ENCODE measurements at regions not wholly inside any gene's neighbourhood (a gene's known extent, or its start where the extent isn't known, plus 50 kb on each side); places are given as distances from the start of the nearest gene placed in this dataset.

- no peak for DNase-seq (ENCODE audit: low read depth)
- TF ChIP-seq CTCF (IDR thresholded peaks at IDR 0.05; ENCODE audit: low read length, missing control alignments) = no peak
- H3K4me3 ChIP-seq (replicated peaks; ENCODE audit: low read depth, low read length) = no peak overlapping the region
Observed at GRCh38 chr4:41384992-41385391, 128.3 kb downstream of the UCHL1 start.

GRCh38 chr4:41385481-41385880, 128.8 kb downstream of the UCHL1 start:
- no peak for DNase-seq (ENCODE audit: low read depth)
- no peak overlapping the region for H3K4me3 ChIP-seq (replicated peaks; ENCODE audit: low read depth, low read length)
- no peak for TF ChIP-seq CTCF (IDR thresholded peaks at IDR 0.05; ENCODE audit: low read length, missing control alignments)

GRCh38 chr4:41388080-41388479, 131.4 kb downstream of the UCHL1 start:
- DNase-seq (ENCODE audit: low read depth) = no peak
- TF ChIP-seq CTCF (IDR thresholded peaks at IDR 0.05; ENCODE audit: low read length, missing control alignments) = no peak
- H3K4me3 ChIP-seq (replicated peaks; ENCODE audit: low read depth, low read length) = no peak overlapping the region

DNA sequence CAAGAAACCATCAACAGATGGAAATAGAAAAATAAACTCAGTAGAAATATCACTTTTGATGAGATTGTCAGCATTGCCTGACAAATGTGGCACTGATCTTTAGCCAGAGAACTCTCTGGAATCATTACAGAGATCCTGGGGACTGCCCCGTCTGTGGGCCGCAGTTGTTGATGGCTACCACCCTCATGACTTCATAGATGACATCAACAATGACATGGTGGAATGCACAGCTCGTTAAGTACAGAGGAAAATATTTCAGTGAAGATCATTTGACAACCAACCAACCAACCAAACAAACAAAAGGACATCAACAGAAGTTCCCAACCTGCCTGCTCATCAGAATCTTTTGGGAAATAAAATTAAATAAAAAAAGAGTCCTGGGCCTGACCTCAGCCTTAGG, 132.6 kb downstream of the UCHL1 start:
- DNase-seq (ENCODE audit: low read depth) = no peak
- no peak for TF ChIP-seq CTCF (IDR thresholded peaks at IDR 0.05; ENCODE audit: low read length, missing control alignments)
- no peak overlapping the region for H3K4me3 ChIP-seq (replicated peaks; ENCODE audit: low read depth, low read length)

GRCh38 chr4:41390661-41391060, 133.9 kb downstream of the UCHL1 start:
- no peak for TF ChIP-seq CTCF (IDR thresholded peaks at IDR 0.05; ENCODE audit: low read length, missing control alignments)
- DNase-seq (ENCODE audit: low read depth) = no peak
- H3K4me3 ChIP-seq (replicated peaks; ENCODE audit: low read depth, low read length) = no peak overlapping the region

DNA sequence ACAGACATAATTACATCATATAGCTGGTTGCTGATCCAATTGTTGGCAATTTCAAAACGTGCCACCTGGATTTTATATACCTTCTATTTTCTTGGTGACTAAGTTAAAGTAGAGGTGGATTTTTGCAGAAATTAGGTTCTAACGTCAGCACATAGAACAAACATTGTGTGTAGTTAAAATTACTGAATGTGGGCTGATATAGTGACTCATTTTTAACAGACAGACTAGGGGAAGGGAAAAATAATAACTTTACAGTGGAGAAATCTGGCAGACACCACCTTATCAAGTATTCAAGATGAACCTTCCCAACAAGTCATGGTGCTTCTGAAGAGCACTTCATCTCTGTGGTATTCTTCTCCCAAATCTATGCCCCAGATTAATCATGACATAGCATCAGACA, 134.5 kb downstream of the UCHL1 start:
- TF ChIP-seq CTCF (IDR thresholded peaks at IDR 0.05; ENCODE audit: low read length, missing control alignments) = no peak
- no peak overlapping the region for H3K4me3 ChIP-seq (replicated peaks; ENCODE audit: low read depth, low read length)
- no peak for DNase-seq (ENCODE audit: low read depth)

DNA sequence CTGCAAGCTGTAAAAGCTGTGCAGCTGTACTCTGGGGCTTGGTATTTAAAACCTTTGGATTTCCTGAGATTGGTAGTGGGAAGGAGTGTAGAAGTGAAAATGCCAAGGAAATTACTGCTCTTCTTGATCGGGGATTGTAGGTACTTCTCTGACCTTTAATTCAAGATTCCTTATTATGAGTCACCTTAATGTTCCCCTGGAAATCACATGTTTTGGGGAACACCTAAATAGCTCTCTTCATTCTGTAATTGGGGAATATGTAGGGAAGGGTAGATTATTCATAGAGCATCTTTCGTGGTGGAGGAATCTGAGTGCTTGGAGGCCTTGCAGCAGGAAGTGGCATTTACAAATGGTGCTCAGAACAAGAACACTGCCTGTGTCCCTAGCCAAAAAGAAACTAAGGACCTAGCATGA, 137.8 kb downstream of the UCHL1 start:
- TF ChIP-seq CTCF (IDR thresholded peaks at IDR 0.05; ENCODE audit: low read length, missing control alignments) = no peak
- DNase-seq (ENCODE audit: low read depth) = no peak
- no peak overlapping the region for H3K4me3 ChIP-seq (replicated peaks; ENCODE audit: low read depth, low read length)
